Epithelial cell of proximal tubule (primary cell): ENCODE measurements at regions not wholly inside any gene's neighbourhood (a gene's known extent, or its start where the extent isn't known, plus 50 kb on each side); places are given as distances from the start of the nearest gene placed in this dataset.

Source experiments
- DNase-seq: peaks from one replicate; pipeline ENCODE4 v3.0.0-alpha.2; 2011; ENCODE audit warnings: low read depth
- H3K4me3 ChIP-seq: 2 replicates; pipeline ENCODE4 v1.5.1; 2011; ENCODE audit warnings: low read depth, mild to moderate bottlenecking, low read length
- CTCF ChIP-seq: conservative IDR thresholded peaks from 2 replicates; pipeline ENCODE4 v1.5.1; 2012; ENCODE audit warnings: low read depth, mild to moderate bottlenecking, low read length

- no peak for TF ChIP-seq CTCF
- H3K4me3 ChIP-seq, result no peak overlapping the region
- no peak for DNase-seq
Measured at GRCh38 chr21:36548866-36549265, 68.9 kb upstream of the CLDN14 start.

- no peak overlapping the region for H3K4me3 ChIP-seq
- no peak for DNase-seq
- no peak for TF ChIP-seq CTCF
Measured at GRCh38 chr21:36549470-36549869, 69.5 kb upstream of the CLDN14 start.

- DNase-seq, result no peak
- TF ChIP-seq CTCF, result no peak
- no peak overlapping the region for H3K4me3 ChIP-seq
Measured at GRCh38 chr21:36550761-36551160, 70.8 kb upstream of the CLDN14 start.

GRCh38 chr21:36551321-36551720, 71.4 kb upstream of the CLDN14 start:
- no peak overlapping the region for H3K4me3 ChIP-seq
- TF ChIP-seq CTCF, result no peak
- DNase-seq, result no peak

GRCh38 chr21:36551731-36552433, 72.0 kb upstream of the CLDN14 start:
- DNase-seq, result no peak
- no peak overlapping the region for H3K4me3 ChIP-seq
- no peak for TF ChIP-seq CTCF

GRCh38 chr21:36552434-36552785, 72.5 kb upstream of the CLDN14 start:
- no peak for TF ChIP-seq CTCF

GRCh38 chr21:36553406-36553805, 73.5 kb upstream of the CLDN14 start:
- TF ChIP-seq CTCF, result no peak
- H3K4me3 ChIP-seq, result no peak overlapping the region
- DNase-seq, result no peak

More at GRCh38 chr21:36552434-36552785, 72.5 kb upstream of the CLDN14 start:
- DNase-seq, result no peak
- no peak overlapping the region for H3K4me3 ChIP-seq
